ENCODE measurements at regions not wholly inside any gene's neighbourhood (a gene's known extent, or its start where the extent isn't known, plus 50 kb on each side); places are given as distances from the start of the nearest gene placed in this dataset.
A peak's percentile ranks its signal among the peaks of the same experiment; 100 is the strongest.

- H3K4me3 ChIP-seq, result no peak overlapping the region
- H3K27ac ChIP-seq, result no peak overlapping the region
Measured at GRCh38 chr13:74084375-74084935, 49.7 kb downstream of the KLF12 start.

- Histone ChIP-seq H3K27ac (no peak overlapping the region), H3K4me3 (no peak overlapping the region)
Measured at GRCh38 chr13:74082741-74083160, 51.5 kb downstream of the KLF12 start.

GRCh38 chr13:74080762-74081161, 53.4 kb downstream of the KLF12 start:
- no peak overlapping the region for H3K27ac ChIP-seq

GRCh38 chr13:74077792-74078191, 56.4 kb downstream of the KLF12 start:
- Histone ChIP-seq H3K4me3 (no peak overlapping the region), H3K27ac (peak overlapping the region in 1 of 21 experiments; percentile 17)

More at GRCh38 chr13:74080762-74081161, 53.4 kb downstream of the KLF12 start:
- H3K4me3 ChIP-seq, result no peak overlapping the region

- Histone ChIP-seq H3K27ac (no peak overlapping the region), H3K4me3 (no peak overlapping the region)
Measured at GRCh38 chr13:74077375-74077774, 56.8 kb downstream of the KLF12 start.

GRCh38 chr13:74074723-74075122, 59.5 kb downstream of the KLF12 start:
- H3K27ac ChIP-seq, result no peak overlapping the region
- no peak overlapping the region for H3K4me3 ChIP-seq

GRCh38 chr13:74073274-74073673, 60.9 kb downstream of the KLF12 start:
- H3K27ac ChIP-seq, result no peak overlapping the region
- H3K4me3 ChIP-seq, result no peak overlapping the region

- Histone ChIP-seq H3K4me3 (no peak overlapping the region), H3K27ac (peak overlapping the region in 1 of 21 experiments; percentile 14)
Measured at GRCh38 chr13:74070513-74070912, 63.7 kb downstream of the KLF12 start.

- Histone ChIP-seq H3K27ac (peak overlapping the region in 1 of 21 experiments; percentile 14), H3K4me3 (no peak overlapping the region)
Measured at GRCh38 chr13:74070065-74070464, 64.1 kb downstream of the KLF12 start.

- Histone ChIP-seq H3K4me3 (no peak overlapping the region), H3K27ac (no peak overlapping the region)
Measured at GRCh38 chr13:74068471-74068870, 65.7 kb downstream of the KLF12 start.

GRCh38 chr13:74067818-74068217, 66.4 kb downstream of the KLF12 start:
- H3K4me3 ChIP-seq, result no peak overlapping the region
- H3K27ac ChIP-seq, result no peak overlapping the region

- H3K4me3 ChIP-seq, result no peak overlapping the region
- H3K27ac ChIP-seq, result no peak overlapping the region
Measured at GRCh38 chr13:74066937-74067336, 67.3 kb downstream of the KLF12 start.

- H3K4me3 ChIP-seq, result no peak overlapping the region
- H3K27ac ChIP-seq, result no peak overlapping the region
Measured at GRCh38 chr13:74064805-74065312, 69.3 kb downstream of the KLF12 start.

GRCh38 chr13:74063533-74064100, 70.6 kb downstream of the KLF12 start:
- no peak overlapping the region for H3K4me3 ChIP-seq

GRCh38 chr13:74062933-74063332, 71.3 kb downstream of the KLF12 start:
- peak overlapping the region in 11 of 21 experiments; percentile 1 to 68 (median 37) for H3K27ac ChIP-seq

More at GRCh38 chr13:74063533-74064100, 70.6 kb downstream of the KLF12 start:
- peak overlapping the region in 5 of 21 experiments; percentile 37 to 68 (median 59) for H3K27ac ChIP-seq

GRCh38 chr13:74061926-74062595, 72.1 kb downstream of the KLF12 start:
- H3K4me3 ChIP-seq, result no peak overlapping the region
- peak overlapping the region in 10 of 21 experiments; percentile 9 to 68 (median 50) for H3K27ac ChIP-seq

More at GRCh38 chr13:74062933-74063332, 71.3 kb downstream of the KLF12 start:
- peak overlapping the region in 1 of 7 experiments; percentile 0 for H3K4me3 ChIP-seq

- no peak overlapping the region for H3K4me3 ChIP-seq
- H3K27ac ChIP-seq, result peak overlapping the region in 4 of 21 experiments; percentile 5 to 20 (median 12)
Measured at GRCh38 chr13:74056801-74057542, 77.2 kb downstream of the KLF12 start.

- no peak overlapping the region for H3K27ac ChIP-seq
- no peak overlapping the region for H3K4me3 ChIP-seq
Measured at GRCh38 chr13:74052402-74052928, 81.7 kb downstream of the KLF12 start.

GRCh38 chr13:74048756-74049155, 85.4 kb downstream of the KLF12 start:
- no peak overlapping the region for H3K4me3 ChIP-seq
- H3K27ac ChIP-seq, result no peak overlapping the region
